Tibial nerve (tissue), 3 donors: ENCODE measurements at regions not wholly inside any gene's neighbourhood (a gene's known extent, or its start where the extent isn't known, plus 50 kb on each side); places are given as distances from the start of the nearest gene placed in this dataset.

Experiments used
- CTCF ChIP-seq, 5 experiments: fragments of 200-600 bp in 3 of 5; fragments of 450-650 bp in 2 of 5; sonication (generic) in 3 of 5; IDR thresholded peaks; one replicate each; pipeline ENCODE4 v1.5.1; 2016 to 2019; ENCODE audit warnings: antibody characterized with exemption in 5 of 5, mild to moderate bottlenecking in 3 of 5, moderate library complexity in 2 of 5
- POLR2A ChIP-seq, 2 donors: fragments of 450-650 bp; IDR thresholded peaks; one replicate each; pipeline ENCODE4 v1.6.1; 2017; ENCODE audit warnings: antibody characterized with exemption in 2 of 2, mild to moderate bottlenecking in 2 of 2, moderate library complexity in 2 of 2

GRCh38 chr6:80714513-80714912 is 608.0 kb downstream of the BCKDHB start:
- no peak for TF ChIP-seq CTCF (IDR thresholded peaks at IDR 0.05)
- no peak for TF ChIP-seq POLR2A (IDR thresholded peaks at IDR 0.05)
